ENCODE measurements at regions not wholly inside any gene's neighbourhood (a gene's known extent, or its start where the extent isn't known, plus 50 kb on each side); places are given as distances from the start of the nearest gene placed in this dataset.

GRCh38 chr3:81394651-81395524 is 366.6 kb downstream of the GBE1 start:
- H3K27ac ChIP-seq, result no peak overlapping the region
- TF ChIP-seq ZFX (IDR thresholded peaks at IDR 0.05) (no peak), CTCF (conservative IDR thresholded peaks at IDR 0.05) (no peak)

- no peak overlapping the region for H3K27ac ChIP-seq
- no peak for TF ChIP-seq CTCF (conservative IDR thresholded peaks at IDR 0.05)
- TF ChIP-seq ZFX (IDR thresholded peaks at IDR 0.05), result no peak
Observed at GRCh38 chr3:81393251-81393650, 368.2 kb downstream of the GBE1 start.

DNA sequence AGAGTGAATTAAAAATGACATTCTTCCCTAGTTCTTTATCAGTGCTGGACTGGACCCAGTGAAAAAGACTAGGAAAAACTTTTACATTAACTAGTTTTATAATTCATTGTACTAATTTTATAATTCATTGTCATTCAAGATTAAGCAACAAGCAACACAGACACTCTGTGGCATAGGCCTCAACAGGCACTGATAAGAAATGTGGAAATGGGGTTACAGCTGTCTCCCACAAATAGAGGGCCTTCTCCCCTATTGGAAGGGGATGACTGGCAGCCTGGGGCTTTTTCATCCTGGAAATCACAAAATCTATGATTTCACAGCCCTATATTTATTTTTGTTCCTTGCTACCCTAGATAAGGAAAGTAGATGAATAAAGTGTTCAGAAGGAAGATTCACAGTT is 370.6 kb downstream of the GBE1 start:
- no peak overlapping the region for H3K27ac ChIP-seq
- no peak for TF ChIP-seq CTCF (conservative IDR thresholded peaks at IDR 0.05)
- TF ChIP-seq ZFX (IDR thresholded peaks at IDR 0.05), result no peak

DNA sequence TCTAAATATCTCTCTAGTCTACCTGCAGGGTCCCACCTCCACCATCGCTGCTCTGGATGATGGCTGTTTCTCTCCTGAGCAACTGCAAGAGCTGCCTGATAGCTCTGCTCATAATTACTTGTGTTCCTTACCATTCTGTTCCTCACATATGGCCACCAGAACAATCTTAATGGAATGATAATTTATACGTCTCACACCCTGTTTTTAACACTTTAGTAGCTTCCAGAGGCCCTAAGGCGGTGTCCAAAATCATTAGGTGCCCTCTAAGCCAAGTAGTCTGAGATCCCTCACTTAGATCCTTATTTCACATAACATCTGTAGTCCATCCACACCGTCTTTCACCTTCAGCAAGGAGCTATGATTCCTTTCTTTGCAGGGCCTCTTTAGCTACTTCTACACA is 373.3 kb downstream of the GBE1 start:
- no peak overlapping the region for H3K27ac ChIP-seq
- TF ChIP-seq CTCF (conservative IDR thresholded peaks at IDR 0.05) (no peak), ZFX (IDR thresholded peaks at IDR 0.05) (no peak)

DNA sequence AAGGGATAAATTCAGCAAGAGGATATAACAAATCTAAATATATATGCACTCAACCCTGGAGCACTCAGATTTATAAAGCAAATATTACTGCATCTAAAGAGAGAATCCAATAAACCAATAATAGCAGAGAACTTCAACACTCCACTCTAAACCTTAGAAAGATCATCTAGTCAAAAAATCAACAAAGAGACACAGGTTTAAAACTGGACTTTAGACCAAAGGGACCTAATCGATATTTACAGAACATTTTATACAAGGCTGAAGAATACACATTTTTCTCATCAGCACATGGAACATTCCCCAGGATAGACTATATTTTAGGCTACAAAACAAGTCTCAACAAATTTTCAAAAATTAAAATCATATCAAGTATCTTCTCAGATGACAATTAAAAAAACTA is 379.0 kb downstream of the GBE1 start:
- no peak overlapping the region for H3K27ac ChIP-seq
- no peak for TF ChIP-seq CTCF (conservative IDR thresholded peaks at IDR 0.05)
- TF ChIP-seq ZFX (IDR thresholded peaks at IDR 0.05), result no peak

GRCh38 chr3:81380234-81380633 is 381.2 kb downstream of the GBE1 start:
- no peak overlapping the region for H3K27ac ChIP-seq
- no peak for TF ChIP-seq CTCF (conservative IDR thresholded peaks at IDR 0.05)

GRCh38 chr3:81378552-81379293 is 382.7 kb downstream of the GBE1 start:
- H3K27ac ChIP-seq, result no peak overlapping the region
- TF ChIP-seq CTCF (conservative IDR thresholded peaks at IDR 0.05), result no peak
- TF ChIP-seq ZFX (IDR thresholded peaks at IDR 0.05), result no peak
